ENCODE measurements at regions not wholly inside any gene's neighbourhood (a gene's known extent, or its start where the extent isn't known, plus 50 kb on each side); places are given as distances from the start of the nearest gene placed in this dataset.

DNA sequence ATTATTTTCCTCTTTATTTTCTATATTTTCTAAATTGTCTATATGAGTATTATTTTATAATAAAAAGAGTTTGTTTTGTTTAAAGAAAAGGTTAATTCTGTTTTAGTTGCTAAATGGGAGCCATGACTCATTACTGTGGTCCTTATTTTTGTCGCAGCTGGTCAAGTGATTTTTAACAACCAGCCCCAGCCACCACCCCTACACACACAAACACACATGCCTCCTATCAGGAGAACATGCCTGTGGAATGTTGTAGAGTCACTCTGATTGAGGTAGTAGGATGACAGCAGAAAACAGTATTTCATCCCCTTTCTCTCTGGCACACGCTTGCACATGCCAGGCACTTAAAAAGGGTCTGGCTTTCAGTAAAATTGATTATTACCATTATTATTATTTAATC lies 68.6 kb upstream of the GDF10 start:
- TF ChIP-seq POLR2AphosphoS5 (IDR thresholded peaks at IDR 0.05) = no peak
- TF ChIP-seq CTCF (IDR thresholded peaks at IDR 0.05) = no peak
